GM12878 (cell line): ENCODE measurements at regions not wholly inside any gene's neighbourhood (a gene's known extent, or its start where the extent isn't known, plus 50 kb on each side); places are given as distances from the start of the nearest gene placed in this dataset.

Experiments
- ATAC-seq: fragments of 200-7000 bp; cut with Tn5 transposase; 3 replicates; pipeline ENCODE4 v1.9.1; 2020; ENCODE audit warnings: mild to moderate bottlenecking, moderate library complexity
- BruUV-seq: library from RNA; stranded (reverse); fragments of 400-500 nt; replicated peaks from 2 replicates; lab custom pipeline; 2021; lab: Mats Ljungman, UMichigan
- CTCF ChIA-PET: fragments of 300-600 bp; sonication (Branson Sonifier 250); formaldehyde crosslinking; extraction: SDS; loops from one replicate; lab custom pipeline; 2021; ENCODE audit warnings: inconsistent platforms; lab: Yijun Ruan, JAX
- POLR2A ChIA-PET: fragments of 350-600 bp; formaldehyde crosslinking; extraction: SDS; loops from one replicate; lab custom pipeline; 2021; ENCODE audit warnings: inconsistent platforms; lab: Charles Lee
- RAD21 ChIA-PET: fragments of 300-600 bp; sonication (Branson Sonifier 250); formaldehyde crosslinking; loops from one replicate; lab custom pipeline; 2023; ENCODE audit warnings: antibody characterized with exemption; ENCODE audit not compliant: unreplicated experiment; lab: Charles Lee
- SMC1A ChIA-PET: fragments of 300-600 bp; sonication (Branson Sonifier 250); formaldehyde crosslinking; loops from one replicate; lab custom pipeline; 2023; ENCODE audit not compliant: unreplicated experiment, uncharacterized antibody; lab: Charles Lee
- DNase-seq: peaks from one replicate; pipeline ENCODE4 v3.0.0-alpha.2; 2011; ENCODE audit warnings: low read depth, low spot score
- FAIRE-seq: peaks from 3 replicates; lab custom pipeline; 2011; peaks lifted over from hg19 to GRCh38; lab: Jason Lieb, UNC
- H2AFZ ChIP-seq: 2 replicates; pipeline ENCODE4 v1.6.0; 2011; ENCODE audit warnings: low read depth, low read length, control low read depth; ENCODE audit not compliant: control insufficient read depth
- H3K27ac ChIP-seq: 2 replicates; pipeline ENCODE4 v1.5.1; 2011; ENCODE audit warnings: control low read depth; ENCODE audit not compliant: control insufficient read depth, insufficient read depth
- H3K27me3 ChIP-seq, 2 experiments: replicated peaks in 1 of 2; 2 replicates each; pipeline versions ENCODE4 v1.6.0 to v1.6.1; 2011; ENCODE audit warnings: low read length in 1 of 2; ENCODE audit not compliant: control insufficient read depth in 2 of 2, insufficient read depth in 2 of 2
- H3K36me3 ChIP-seq, 2 experiments: 2 replicates each; pipeline ENCODE4 v1.5.1; 2011; ENCODE audit warnings: low read length in 1 of 2; ENCODE audit not compliant: control insufficient read depth in 2 of 2, insufficient read depth in 2 of 2
- H3K4me1 ChIP-seq: 2 replicates; pipeline ENCODE4 v1.6.1; 2011; ENCODE audit warnings: mild to moderate bottlenecking, low read length, moderate library complexity, mixed read lengths; ENCODE audit not compliant: control insufficient read depth, insufficient read depth
- H3K4me2 ChIP-seq: 2 replicates; pipeline ENCODE4 v1.6.0; 2011; ENCODE audit warnings: control low read depth; ENCODE audit not compliant: control insufficient read depth, insufficient read depth
- H3K4me3 ChIP-seq: fragments of 200-600 bp; sonication (generic); 2 replicates; pipeline ENCODE4 v1.5.1; 2016
- H3K79me2 ChIP-seq: 2 replicates; pipeline ENCODE4 v1.6.0; 2011; ENCODE audit warnings: low read length; ENCODE audit not compliant: control insufficient read depth, insufficient read depth
- H3K9ac ChIP-seq: 2 replicates; pipeline ENCODE4 v1.8.0; 2011; ENCODE audit warnings: low read length, control low read depth, mixed read lengths; ENCODE audit not compliant: control insufficient read depth, insufficient read depth
- H3K9me3 ChIP-seq: replicated peaks from 3 replicates; pipeline ENCODE4 v1.5.1; 2011; ENCODE audit warnings: mild to moderate bottlenecking, low read length; ENCODE audit not compliant: control insufficient read depth, insufficient read depth
- H4K20me1 ChIP-seq: 2 replicates; pipeline ENCODE4 v1.6.0; 2011; ENCODE audit not compliant: control insufficient read depth, insufficient read depth
- BCL11A ChIP-seq: IDR thresholded peaks from 2 replicates; pipeline ENCODE4 v1.6.1; 2011; ENCODE audit warnings: low read depth, low read length
- BMI1 ChIP-seq: fragments of 450-650 bp; IDR thresholded peaks from 2 replicates; pipeline ENCODE4 v1.6.1; 2016; ENCODE audit warnings: mild to moderate bottlenecking, moderate library complexity, borderline replicate concordance
- CHD1 ChIP-seq: IDR thresholded peaks from 2 replicates; pipeline ENCODE4 v1.6.1; 2012; ENCODE audit warnings: low read depth, low read length, improper control_type of control experiment
- GATAD2B ChIP-seq: fragments of 450-650 bp; conservative IDR thresholded peaks from 2 replicates; pipeline ENCODE4 v1.6.1; 2017; ENCODE audit warnings: low read depth, mild to moderate bottlenecking, moderate library complexity
- MTA3 ChIP-seq: IDR thresholded peaks from 2 replicates; pipeline ENCODE4 v1.6.1; 2012; ENCODE audit warnings: low read length, inconsistent platforms, borderline replicate concordance
- PML ChIP-seq: IDR thresholded peaks from 2 replicates; pipeline ENCODE4 v1.6.1; 2012; ENCODE audit warnings: low read length, inconsistent platforms
- RELB ChIP-seq: fragments of 450-650 bp; IDR thresholded peaks from 2 replicates; pipeline ENCODE4 v1.6.1; 2017; ENCODE audit warnings: low read depth, mild to moderate bottlenecking, moderate library complexity
- ZNF274 ChIP-seq: IDR thresholded peaks from one replicate; pipeline ENCODE4 v1.8.0; 2011; ENCODE audit not compliant: insufficient read length, insufficient read depth
- ZNF384 ChIP-seq: IDR thresholded peaks from 2 replicates; pipeline ENCODE4 v1.6.1; 2012; ENCODE audit warnings: low read depth, mild to moderate bottlenecking, low read length, improper control_type of control experiment, borderline replicate concordance
- WGBS: methylation state at CpG from one replicate; pipeline ENCODE4 v1.1.6; 2016; ENCODE audit warnings: low lambda C conversion rate; ENCODE audit not compliant: insufficient replicate concordance, insufficient coverage; ENCODE audit errors: missing lambda C conversion rate; 5-methylcytosine and 5-hydroxymethylcytosine counted together
- in situ Hi-C: fragments of 300-500 bp; cut with MboI; formaldehyde crosslinking; loops from 9 replicates; pipeline ENCODE4 v1.14.3; 2018; ENCODE audit warnings: mixed read lengths
- intact Hi-C: fragments of 100-400 bp; cut with micrococcal nuclease; formaldehyde crosslinking; loops from one replicate; pipeline ENCODE4 v1.14.2; 2022; ENCODE audit not compliant: unreplicated experiment
- TF ChIP-seq, protein P1 (sequence below): fragments of 450-650 bp; IDR thresholded peaks from 2 replicates; pipeline ENCODE4 v1.6.1; 2017; ENCODE audit warnings: mild to moderate bottlenecking

GRCh38 chr6:150539111-150539510 lies 60.6 kb upstream of the PLEKHG1 start:
- POLR2A ChIA-PET: no interaction called here
- DNase-seq: no peak
- WGBS: 0% methylated on average over 2 of the region's 2 CpGs
- RAD21 ChIA-PET: no interaction called here
- no peaks in the 10 kb centered on the region for H4K20me1 ChIP-seq
- no peak overlapping the region for H3K4me3 ChIP-seq
- BruUV-seq: no TSS peak
- ATAC-seq: no peak
- no peak overlapping the region for H3K27ac ChIP-seq
- peaks cover 0 to 2% of the 10 kb centered on the region in 2 experiments; a peak in 1 of 4 replicates for H3K27me3 ChIP-seq
- FAIRE-seq: no peak
- no peak overlapping the region for H3K9ac ChIP-seq
- no peaks in the 10 kb centered on the region for H3K36me3 ChIP-seq
- no peaks in the 10 kb centered on the region for H3K79me2 ChIP-seq
- H3K9me3 ChIP-seq: no peaks in the 10 kb centered on the region; the same call in 2 of the 3 replicates
- no peak overlapping the region for H2AFZ ChIP-seq
- CTCF ChIA-PET: no interaction called here
- in situ Hi-C loops: no loop called here
- intact Hi-C loops: no loop called here
- H3K4me1 ChIP-seq: no peaks in the 10 kb centered on the region
- SMC1A ChIA-PET: no interaction called here
- TF ChIP-seq ZNF274 (no peak), MTA3 (no peak), BMI1 (no peak), PML (no peak), BCL11A (no peak), RELB (no peak), CHD1 (no peak), ZNF384 (no peak), GATAD2B (no peak)
- TF ChIP-seq, protein P1, sequence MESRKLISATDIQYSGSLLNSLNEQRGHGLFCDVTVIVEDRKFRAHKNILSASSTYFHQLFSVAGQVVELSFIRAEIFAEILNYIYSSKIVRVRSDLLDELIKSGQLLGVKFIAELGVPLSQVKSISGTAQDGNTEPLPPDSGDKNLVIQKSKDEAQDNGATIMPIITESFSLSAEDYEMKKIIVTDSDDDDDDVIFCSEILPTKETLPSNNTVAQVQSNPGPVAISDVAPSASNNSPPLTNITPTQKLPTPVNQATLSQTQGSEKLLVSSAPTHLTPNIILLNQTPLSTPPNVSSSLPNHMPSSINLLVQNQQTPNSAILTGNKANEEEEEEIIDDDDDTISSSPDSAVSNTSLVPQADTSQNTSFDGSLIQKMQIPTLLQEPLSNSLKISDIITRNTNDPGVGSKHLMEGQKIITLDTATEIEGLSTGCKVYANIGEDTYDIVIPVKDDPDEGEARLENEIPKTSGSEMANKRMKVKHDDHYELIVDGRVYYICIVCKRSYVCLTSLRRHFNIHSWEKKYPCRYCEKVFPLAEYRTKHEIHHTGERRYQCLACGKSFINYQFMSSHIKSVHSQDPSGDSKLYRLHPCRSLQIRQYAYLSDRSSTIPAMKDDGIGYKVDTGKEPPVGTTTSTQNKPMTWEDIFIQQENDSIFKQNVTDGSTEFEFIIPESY: no peak
- no peak overlapping the region for H3K4me2 ChIP-seq
